GM18870 (cell line): ENCODE measurements at regions not wholly inside any gene's neighbourhood (a gene's known extent, or its start where the extent isn't known, plus 50 kb on each side); places are given as distances from the start of the nearest gene placed in this dataset.

ENCODE experiments used
- ATAC-seq: cut with Tn5 transposase; IDR thresholded peaks from one replicate; pipeline ENCODE4 v1.9.1; 2021; ENCODE audit warnings: moderate library complexity; ENCODE audit not compliant: unreplicated experiment

GRCh38 chr2:144706647-144707046 is 186.7 kb upstream of the ZEB2 start:
- ATAC-seq, result no peak

GRCh38 chr2:144705328-144706245 is 185.7 kb upstream of the ZEB2 start:
- no peak for ATAC-seq

- no peak for ATAC-seq
Observed at GRCh38 chr2:144704709-144705095, 184.8 kb upstream of the ZEB2 start.

- peak; percentile 43 for ATAC-seq
Observed at GRCh38 chr2:144703852-144704708, 184.2 kb upstream of the ZEB2 start.

- no peak for ATAC-seq
Observed at GRCh38 chr2:144702051-144702450, 182.1 kb upstream of the ZEB2 start.

- ATAC-seq, result no peak
Observed at GRCh38 chr2:144701259-144701658, 181.3 kb upstream of the ZEB2 start.

- no peak for ATAC-seq
Observed at GRCh38 chr2:144698156-144698555, 178.2 kb upstream of the ZEB2 start.

GRCh38 chr2:144695657-144696056 is 175.7 kb upstream of the ZEB2 start:
- no peak for ATAC-seq

GRCh38 chr2:144694456-144694855 is 174.5 kb upstream of the ZEB2 start:
- no peak for ATAC-seq

- no peak for ATAC-seq
Observed at GRCh38 chr2:144693179-144693578, 173.3 kb upstream of the ZEB2 start.

- ATAC-seq, result no peak
Observed at GRCh38 chr2:144692661-144693060, 172.7 kb upstream of the ZEB2 start.

GRCh38 chr2:144690771-144691170 is 170.9 kb upstream of the ZEB2 start:
- ATAC-seq, result no peak

GRCh38 chr2:144686518-144687215 is 166.7 kb upstream of the ZEB2 start:
- no peak for ATAC-seq

- no peak for ATAC-seq
Observed at GRCh38 chr2:144683966-144684365, 164.0 kb upstream of the ZEB2 start.

- no peak for ATAC-seq
Observed at GRCh38 chr2:144683107-144683753, 163.3 kb upstream of the ZEB2 start.

GRCh38 chr2:144682248-144682647 is 162.3 kb upstream of the ZEB2 start:
- ATAC-seq, result no peak

- ATAC-seq, result no peak
Observed at GRCh38 chr2:144681389-144681788, 161.5 kb upstream of the ZEB2 start.

GRCh38 chr2:144679942-144680341 is 160.0 kb upstream of the ZEB2 start:
- no peak for ATAC-seq

GRCh38 chr2:144678736-144679135 is 158.8 kb upstream of the ZEB2 start:
- no peak for ATAC-seq

- no peak for ATAC-seq
Observed at GRCh38 chr2:144675731-144676130, 155.8 kb upstream of the ZEB2 start.

GRCh38 chr2:144675331-144675730 is 155.4 kb upstream of the ZEB2 start:
- no peak for ATAC-seq
